Thyroid gland (tissue), 4 donors: ENCODE measurements at regions not wholly inside any gene's neighbourhood (a gene's known extent, or its start where the extent isn't known, plus 50 kb on each side); places are given as distances from the start of the nearest gene placed in this dataset.

ENCODE experiments used
- POLR2A ChIP-seq, 2 donors: fragments of 450-650 bp; IDR thresholded peaks; one replicate each; pipeline ENCODE4 v1.6.1; 2017; ENCODE audit warnings: antibody characterized with exemption in 2 of 2, mild to moderate bottlenecking in 2 of 2, moderate library complexity in 1 of 2
- TF ChIP-seq, protein P1 (sequence below), 6 experiments: fragments of 200-600 bp in 3 of 6; fragments of 450-650 bp in 3 of 6; sonication (generic) in 3 of 6; IDR thresholded peaks; one replicate each; pipeline ENCODE4 v1.5.1; 2016 to 2019; ENCODE audit warnings: antibody characterized with exemption in 6 of 6, mild to moderate bottlenecking in 2 of 6, inconsistent platforms in 1 of 6, moderate library complexity in 1 of 6

DNA sequence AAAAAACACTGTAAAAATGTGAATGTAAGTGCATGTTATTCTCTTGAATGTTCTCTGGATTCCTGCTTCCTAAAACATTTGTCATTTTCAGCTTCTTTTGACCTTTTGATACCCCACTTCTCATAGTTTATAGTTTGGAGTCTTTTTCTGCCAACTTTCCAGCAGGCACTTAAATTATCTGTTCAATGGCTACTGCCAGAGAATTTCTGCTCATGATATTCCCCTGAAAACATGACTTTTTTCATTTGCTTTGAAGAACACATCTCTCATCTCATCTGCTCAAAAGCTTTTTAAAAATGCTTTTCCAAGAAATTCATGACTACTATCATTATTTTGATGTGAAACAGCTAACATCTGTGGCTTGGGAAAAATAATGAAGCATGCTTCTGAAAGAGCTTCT, 269.7 kb upstream of the PCDH7 start:
- TF ChIP-seq, protein P1, sequence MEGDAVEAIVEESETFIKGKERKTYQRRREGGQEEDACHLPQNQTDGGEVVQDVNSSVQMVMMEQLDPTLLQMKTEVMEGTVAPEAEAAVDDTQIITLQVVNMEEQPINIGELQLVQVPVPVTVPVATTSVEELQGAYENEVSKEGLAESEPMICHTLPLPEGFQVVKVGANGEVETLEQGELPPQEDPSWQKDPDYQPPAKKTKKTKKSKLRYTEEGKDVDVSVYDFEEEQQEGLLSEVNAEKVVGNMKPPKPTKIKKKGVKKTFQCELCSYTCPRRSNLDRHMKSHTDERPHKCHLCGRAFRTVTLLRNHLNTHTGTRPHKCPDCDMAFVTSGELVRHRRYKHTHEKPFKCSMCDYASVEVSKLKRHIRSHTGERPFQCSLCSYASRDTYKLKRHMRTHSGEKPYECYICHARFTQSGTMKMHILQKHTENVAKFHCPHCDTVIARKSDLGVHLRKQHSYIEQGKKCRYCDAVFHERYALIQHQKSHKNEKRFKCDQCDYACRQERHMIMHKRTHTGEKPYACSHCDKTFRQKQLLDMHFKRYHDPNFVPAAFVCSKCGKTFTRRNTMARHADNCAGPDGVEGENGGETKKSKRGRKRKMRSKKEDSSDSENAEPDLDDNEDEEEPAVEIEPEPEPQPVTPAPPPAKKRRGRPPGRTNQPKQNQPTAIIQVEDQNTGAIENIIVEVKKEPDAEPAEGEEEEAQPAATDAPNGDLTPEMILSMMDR (IDR thresholded peaks at IDR 0.05) = no peak
- no peak for TF ChIP-seq POLR2A (IDR thresholded peaks at IDR 0.05)
